Gastroesophageal sphincter (tissue), 4 donors: ENCODE measurements at regions not wholly inside any gene's neighbourhood (a gene's known extent, or its start where the extent isn't known, plus 50 kb on each side); places are given as distances from the start of the nearest gene placed in this dataset.

Source experiments
- ATAC-seq: fragments of 150-250 bp; one replicate; pipeline ENCODE4 v1.9.1; 2016; ENCODE audit warnings: mild to moderate bottlenecking, moderate library complexity
- H3K27ac ChIP-seq, 4 donors: fragments of 200-600 bp; sonication (generic) in 3 of 4; 1 replicate in 3 of 4; 2 replicates in 1 of 4; pipeline ENCODE4 v1.5.1; 2016 to 2019
- H3K27me3 ChIP-seq: fragments of 200-600 bp; sonication (generic); one replicate; pipeline ENCODE4 v1.5.1; 2019
- H3K36me3 ChIP-seq, 2 donors: fragments of 200-600 bp; sonication (generic); one replicate each; pipeline ENCODE4 v1.5.1; 2019; ENCODE audit warnings: control low read depth in 1 of 2
- H3K4me1 ChIP-seq, 3 donors: fragments of 200-600 bp; sonication (generic); 1 replicate in 2 of 3; 2 replicates in 1 of 3; pipeline ENCODE4 v1.5.1; 2016 to 2019; ENCODE audit warnings: control low read depth in 2 of 3
- H3K4me3 ChIP-seq, 2 donors: fragments of 200-600 bp; sonication (generic); one replicate each; pipeline ENCODE4 v1.5.1; 2019; ENCODE audit warnings: mild to moderate bottlenecking in 1 of 2, moderate library complexity in 1 of 2
- H3K9me3 ChIP-seq, 3 donors: fragments of 200-600 bp; sonication (generic); one replicate each; pipeline ENCODE4 v1.5.1; 2017 to 2019; ENCODE audit warnings: control low read depth in 2 of 3
- CTCF ChIP-seq, 4 experiments: fragments of 200-600 bp in 2 of 4; fragments of 450-650 bp in 2 of 4; sonication (generic) in 1 of 4; IDR thresholded peaks; one replicate each; pipeline ENCODE4 v1.5.1; 2017 to 2019; ENCODE audit warnings: antibody characterized with exemption in 4 of 4, mild to moderate bottlenecking in 2 of 4, moderate library complexity in 2 of 4
- EP300 ChIP-seq: sonication (generic); formaldehyde crosslinking; IDR thresholded peaks from one replicate; pipeline ENCODE4 v1.6.1; 2017; ENCODE audit warnings: antibody characterized with exemption, mild to moderate bottlenecking
- POLR2A ChIP-seq, 2 donors: fragments of 450-650 bp; IDR thresholded peaks; one replicate each; pipeline ENCODE4 v1.6.1; 2017; ENCODE audit warnings: antibody characterized with exemption in 2 of 2, mild to moderate bottlenecking in 2 of 2, moderate library complexity in 1 of 2
- POLR2AphosphoS5 ChIP-seq: sonication (generic); formaldehyde crosslinking; IDR thresholded peaks from one replicate; pipeline ENCODE4 v1.6.1; 2017; ENCODE audit warnings: antibody characterized with exemption
- WGBS, 2 donors: methylation state at CpG; one replicate each; pipeline ENCODE4 v1.1.5; 2018; ENCODE audit warnings: low coverage in 1 of 2; 5-methylcytosine and 5-hydroxymethylcytosine counted together

- peaks cover 3% of the 10 kb centered on the region for H3K27me3 ChIP-seq
- H3K36me3 ChIP-seq = no peaks in the 10 kb centered on the region
- no peak overlapping the region for H3K4me3 ChIP-seq
- no peak for ATAC-seq
- H3K27ac ChIP-seq = no peak overlapping the region
- peaks cover 0 to 8% (median 0%) of the 10 kb centered on the region in 3 donors for H3K4me1 ChIP-seq
- WGBS, 2 donors = 65 to 84% methylated on average over 6 of the region's 8 CpGs
- H3K9me3 ChIP-seq = peaks cover 0 to 4% (median 0%) of the 10 kb centered on the region in 3 donors
- no peak for TF ChIP-seq POLR2AphosphoS5
- no peak for TF ChIP-seq CTCF (IDR thresholded peaks at IDR 0.05)
- no peak for TF ChIP-seq POLR2A (IDR thresholded peaks at IDR 0.05)
- TF ChIP-seq EP300 = no peak
Observed at GRCh38 chr12:115319446-115320040, 635.6 kb upstream of the TBX3 start.

GRCh38 chr12:115313929-115314328 is 630.0 kb upstream of the TBX3 start:
- TF ChIP-seq CTCF (IDR thresholded peaks at IDR 0.05) = no peak
- no peak for TF ChIP-seq EP300
- TF ChIP-seq POLR2A (IDR thresholded peaks at IDR 0.05) = no peak
- no peak for TF ChIP-seq POLR2AphosphoS5
- peaks cover 11% of the 10 kb centered on the region for H3K27me3 ChIP-seq
- no peak overlapping the region for H3K4me3 ChIP-seq
- no peaks in the 10 kb centered on the region for H3K36me3 ChIP-seq
- no peaks in the 10 kb centered on the region for H3K4me1 ChIP-seq
- ATAC-seq = no peak
- H3K9me3 ChIP-seq = peaks cover 0 to 5% (median 0%) of the 10 kb centered on the region in 3 donors
- no peak overlapping the region for H3K27ac ChIP-seq
- WGBS, 2 donors = 60% methylated on average over 2 of the region's 2 CpGs; no CpG with 5 or more reads in 1 of the 2 donors

- no peak for ATAC-seq
- TF ChIP-seq CTCF (IDR thresholded peaks at IDR 0.05) = no peak
- no peak for TF ChIP-seq POLR2AphosphoS5
- H3K27me3 ChIP-seq = peaks cover 11% of the 10 kb centered on the region
- H3K36me3 ChIP-seq = no peaks in the 10 kb centered on the region
- H3K4me1 ChIP-seq = no peaks in the 10 kb centered on the region
- no peak overlapping the region for H3K27ac ChIP-seq
- peaks cover 0 to 5% (median 0%) of the 10 kb centered on the region in 3 donors for H3K9me3 ChIP-seq
- H3K4me3 ChIP-seq = no peak overlapping the region
- WGBS, 2 donors = 87 to 93% methylated on average over 3 of the region's 3 CpGs
Observed at GRCh38 chr12:115312901-115313300, 628.9 kb upstream of the TBX3 start.

GRCh38 chr12:115311875-115312274 is 627.9 kb upstream of the TBX3 start:
- peaks cover 0 to 5% (median 0%) of the 10 kb centered on the region in 3 donors for H3K9me3 ChIP-seq
- H3K27ac ChIP-seq = no peak overlapping the region
- whole genome bisulfite sequencing, 2 donors = 83 to 88% methylated on average over 3 to 4 of the region's 4 CpGs
- H3K27me3 ChIP-seq = peaks cover 11% of the 10 kb centered on the region
- TF ChIP-seq POLR2A (IDR thresholded peaks at IDR 0.05) (no peak), POLR2AphosphoS5 (no peak)
- H3K4me3 ChIP-seq = no peak overlapping the region
- H3K36me3 ChIP-seq = no peaks in the 10 kb centered on the region
- no peak for ATAC-seq
- no peaks in the 10 kb centered on the region for H3K4me1 ChIP-seq

GRCh38 chr12:115308918-115309317 is 624.9 kb upstream of the TBX3 start:
- TF ChIP-seq POLR2A (IDR thresholded peaks at IDR 0.05) (no peak), EP300 (no peak), CTCF (IDR thresholded peaks at IDR 0.05) (no peak), POLR2AphosphoS5 (no peak)
- 40 to 100% methylated on average over 1 of the region's 1 CpG for WGBS, 2 donors
- Histone ChIP-seq H3K27ac (no peak overlapping the region), H3K4me3 (no peak overlapping the region), H3K36me3 (no peaks in the 10 kb centered on the region), H3K9me3 (no peaks in the 10 kb centered on the region), H3K27me3 (peaks cover 5% of the 10 kb centered on the region), H3K4me1 (no peaks in the 10 kb centered on the region)
- no peak for ATAC-seq
